ENCODE measurements at regions not wholly inside any gene's neighbourhood (a gene's known extent, or its start where the extent isn't known, plus 50 kb on each side); places are given as distances from the start of the nearest gene placed in this dataset.
A peak's percentile ranks its signal among the peaks of the same experiment; 100 is the strongest.

- no peaks in the 10 kb centered on the region for H3K79me2 ChIP-seq (ENCODE audit: control insufficient read depth, insufficient read depth, low read length)
- H3K9me3 ChIP-seq (ENCODE audit: control insufficient read depth, insufficient read depth, low read depth, low read length), result no peaks in the 10 kb centered on the region
- DNase-seq (ENCODE audit: low read depth in 2 of 2), result peak; percentile 3 to 81
- H3K27me3 ChIP-seq (ENCODE audit: control insufficient read depth, insufficient read depth, low read length), result no peaks in the 10 kb centered on the region
- H2AFZ ChIP-seq (ENCODE audit: low read length), result no peak overlapping the region
- H3K36me3 ChIP-seq (ENCODE audit: control insufficient read depth, insufficient read depth, low read length), result no peaks in the 10 kb centered on the region
- peaks cover 4% of the 10 kb centered on the region for H3K4me1 ChIP-seq (ENCODE audit: control insufficient read depth, extremely low read depth, insufficient read depth, low read length)
- H3K4me2 ChIP-seq (ENCODE audit: extremely low read depth, insufficient read depth, low read length), result no peak overlapping the region
- no peak overlapping the region for H3K27ac ChIP-seq (ENCODE audit: insufficient read depth, low read length)
- H3K4me3 ChIP-seq (replicated peaks in 1 of 4; ENCODE audit: control extremely low read depth in 1 of 4, insufficient read depth in 1 of 4, low read depth in 3 of 4, low read length in 4 of 4), result no peak overlapping the region
- H3K9ac ChIP-seq (ENCODE audit: insufficient read depth, low read length), result no peak overlapping the region
- TF ChIP-seq, protein P1, sequence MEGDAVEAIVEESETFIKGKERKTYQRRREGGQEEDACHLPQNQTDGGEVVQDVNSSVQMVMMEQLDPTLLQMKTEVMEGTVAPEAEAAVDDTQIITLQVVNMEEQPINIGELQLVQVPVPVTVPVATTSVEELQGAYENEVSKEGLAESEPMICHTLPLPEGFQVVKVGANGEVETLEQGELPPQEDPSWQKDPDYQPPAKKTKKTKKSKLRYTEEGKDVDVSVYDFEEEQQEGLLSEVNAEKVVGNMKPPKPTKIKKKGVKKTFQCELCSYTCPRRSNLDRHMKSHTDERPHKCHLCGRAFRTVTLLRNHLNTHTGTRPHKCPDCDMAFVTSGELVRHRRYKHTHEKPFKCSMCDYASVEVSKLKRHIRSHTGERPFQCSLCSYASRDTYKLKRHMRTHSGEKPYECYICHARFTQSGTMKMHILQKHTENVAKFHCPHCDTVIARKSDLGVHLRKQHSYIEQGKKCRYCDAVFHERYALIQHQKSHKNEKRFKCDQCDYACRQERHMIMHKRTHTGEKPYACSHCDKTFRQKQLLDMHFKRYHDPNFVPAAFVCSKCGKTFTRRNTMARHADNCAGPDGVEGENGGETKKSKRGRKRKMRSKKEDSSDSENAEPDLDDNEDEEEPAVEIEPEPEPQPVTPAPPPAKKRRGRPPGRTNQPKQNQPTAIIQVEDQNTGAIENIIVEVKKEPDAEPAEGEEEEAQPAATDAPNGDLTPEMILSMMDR (conservative IDR thresholded peaks at IDR 0.05 in 1 of 2, IDR thresholded peaks at IDR 0.05 in 1 of 2; ENCODE audit: low read depth in 1 of 2, low read length in 2 of 2), result no peak
- TF ChIP-seq EZH2 (IDR thresholded peaks at IDR 0.05; ENCODE audit: low read length, missing control alignments), result no peak
- no peaks in the 10 kb centered on the region for H4K20me1 ChIP-seq (ENCODE audit: control insufficient read depth, extremely low read depth, insufficient read depth, low read length)
Observed at GRCh38 chr17:53629188-53629587, 193.5 kb upstream of the KIF2B start.

DNA sequence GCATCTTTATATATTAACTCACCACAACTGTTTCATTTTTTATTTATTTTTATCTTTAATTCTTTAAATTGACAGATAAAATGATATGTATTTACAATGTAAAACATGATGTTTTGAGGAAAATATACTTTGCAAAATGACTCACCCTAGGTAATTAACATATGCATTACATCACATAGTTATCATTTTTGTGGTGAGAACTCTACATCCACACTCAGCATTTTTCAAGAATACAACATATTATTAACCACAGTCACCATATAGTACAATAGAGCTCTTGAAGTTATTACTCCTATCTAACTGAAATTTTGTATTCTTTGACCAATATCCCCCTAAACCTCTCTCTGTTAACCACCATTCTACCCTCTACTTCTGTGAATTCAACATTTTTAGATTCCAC is 194.7 kb upstream of the KIF2B start:
- Histone ChIP-seq H3K36me3 (ENCODE audit: control insufficient read depth, insufficient read depth, low read length) (no peaks in the 10 kb centered on the region), H4K20me1 (ENCODE audit: control insufficient read depth, extremely low read depth, insufficient read depth, low read length) (no peaks in the 10 kb centered on the region), H3K4me2 (ENCODE audit: extremely low read depth, insufficient read depth, low read length) (no peak overlapping the region), H3K4me3 (replicated peaks in 1 of 4; ENCODE audit: control extremely low read depth in 1 of 4, insufficient read depth in 1 of 4, low read depth in 3 of 4, low read length in 4 of 4) (no peak overlapping the region), H3K79me2 (ENCODE audit: control insufficient read depth, insufficient read depth, low read length) (no peaks in the 10 kb centered on the region), H3K9me3 (ENCODE audit: control insufficient read depth, insufficient read depth, low read depth, low read length) (no peaks in the 10 kb centered on the region), H2AFZ (ENCODE audit: low read length) (no peak overlapping the region), H3K27ac (ENCODE audit: insufficient read depth, low read length) (peak overlapping the region; percentile 62), H3K27me3 (ENCODE audit: control insufficient read depth, insufficient read depth, low read length) (no peaks in the 10 kb centered on the region), H3K4me1 (ENCODE audit: control insufficient read depth, extremely low read depth, insufficient read depth, low read length) (peaks cover 4% of the 10 kb centered on the region), H3K9ac (ENCODE audit: insufficient read depth, low read length) (no peak overlapping the region)
- TF ChIP-seq, protein P1 (conservative IDR thresholded peaks at IDR 0.05 in 1 of 2, IDR thresholded peaks at IDR 0.05 in 1 of 2; ENCODE audit: low read depth in 1 of 2, low read length in 2 of 2), result no peak
- TF ChIP-seq EZH2 (IDR thresholded peaks at IDR 0.05; ENCODE audit: low read length, missing control alignments), result no peak
- peak; percentile 70 to 82 for DNase-seq (ENCODE audit: low read depth in 2 of 2)

- H2AFZ ChIP-seq (ENCODE audit: low read length), result no peak overlapping the region
- H3K36me3 ChIP-seq (ENCODE audit: control insufficient read depth, insufficient read depth, low read length), result no peaks in the 10 kb centered on the region
- peak; percentile 80 to 83 for DNase-seq (ENCODE audit: low read depth in 2 of 2)
- peaks cover 4% of the 10 kb centered on the region for H3K4me1 ChIP-seq (ENCODE audit: control insufficient read depth, extremely low read depth, insufficient read depth, low read length)
- no peaks in the 10 kb centered on the region for H4K20me1 ChIP-seq (ENCODE audit: control insufficient read depth, extremely low read depth, insufficient read depth, low read length)
- H3K9ac ChIP-seq (ENCODE audit: insufficient read depth, low read length), result no peak overlapping the region
- peak overlapping the region; percentile 64 for H3K27ac ChIP-seq (ENCODE audit: insufficient read depth, low read length)
- no peak overlapping the region for H3K4me3 ChIP-seq (replicated peaks in 1 of 4; ENCODE audit: control extremely low read depth in 1 of 4, insufficient read depth in 1 of 4, low read depth in 3 of 4, low read length in 4 of 4)
- H3K27me3 ChIP-seq (ENCODE audit: control insufficient read depth, insufficient read depth, low read length), result no peaks in the 10 kb centered on the region
- peak overlapping the region; percentile 62 for H3K4me2 ChIP-seq (ENCODE audit: extremely low read depth, insufficient read depth, low read length)
- H3K79me2 ChIP-seq (ENCODE audit: control insufficient read depth, insufficient read depth, low read length), result no peaks in the 10 kb centered on the region
- no peaks in the 10 kb centered on the region for H3K9me3 ChIP-seq (ENCODE audit: control insufficient read depth, insufficient read depth, low read depth, low read length)
- TF ChIP-seq EZH2 (IDR thresholded peaks at IDR 0.05; ENCODE audit: low read length, missing control alignments), result no peak
- TF ChIP-seq, protein P1 (conservative IDR thresholded peaks at IDR 0.05 in 1 of 2, IDR thresholded peaks at IDR 0.05 in 1 of 2; ENCODE audit: low read depth in 1 of 2, low read length in 2 of 2), result no peak
Observed at GRCh38 chr17:53627511-53627910, 195.2 kb upstream of the KIF2B start.
